OCI-LY3 (cell line): ENCODE measurements at regions not wholly inside any gene's neighbourhood (a gene's known extent, or its start where the extent isn't known, plus 50 kb on each side); places are given as distances from the start of the nearest gene placed in this dataset.

Source experiments
- H2AFZ ChIP-seq: fragments of 200-600, 300-600 bp; shearing (Covaris generic); 2 replicates; pipeline ENCODE4 v1.6.0; 2014; ENCODE audit warnings: antibody characterized with exemption, low read depth, low read length
- H3K27ac ChIP-seq: fragments of 200-600, 300-600 bp; sonication (generic); 2 replicates; pipeline ENCODE4 v1.5.1; 2014; ENCODE audit warnings: mild to moderate bottlenecking, low read length, moderate library complexity, mixed read lengths
- H3K27me3 ChIP-seq: fragments of 200-600, 300-600 bp; sonication (generic); 2 replicates; pipeline ENCODE4 v1.6.1; 2014; ENCODE audit warnings: low read depth, low read length, mixed read lengths
- H3K36me3 ChIP-seq: fragments of 200-600, 300-600 bp; sonication (generic); replicated peaks from 2 replicates; pipeline ENCODE3; 2014; ENCODE audit warnings: low read depth, low read length, mixed read lengths
- H3K4me1 ChIP-seq: fragments of 300-600, 200-600 bp; sonication (generic); 2 replicates; pipeline ENCODE4 v1.6.1; 2014; ENCODE audit warnings: low read length, mixed read lengths
- H3K4me2 ChIP-seq: fragments of 200-600, 300-600 bp; sonication (generic); 2 replicates; pipeline ENCODE4 v1.6.1; 2014; ENCODE audit warnings: low read length, mixed read lengths
- H3K4me3 ChIP-seq: fragments of 300-600, 200-600 bp; sonication (generic); 2 replicates; pipeline ENCODE4 v1.5.1; 2014; ENCODE audit warnings: antibody characterized with exemption, mild to moderate bottlenecking, low read length, moderate library complexity
- H3K79me2 ChIP-seq: fragments of 300-600, 200-600 bp; shearing (Covaris generic); 2 replicates; pipeline ENCODE4 v1.6.1; 2014; ENCODE audit warnings: mild to moderate bottlenecking, low read length, mixed read lengths
- H3K9ac ChIP-seq: fragments of 300-600, 200-600 bp; shearing (Covaris generic); 2 replicates; pipeline ENCODE4 v1.6.0; 2014; ENCODE audit warnings: mild to moderate bottlenecking, low read length, moderate library complexity
- H3K9me3 ChIP-seq: fragments of 200-600, 300-600 bp; shearing (Covaris generic); 2 replicates; pipeline ENCODE4 v1.6.1; 2014; ENCODE audit warnings: low read length, mixed read lengths; ENCODE audit not compliant: insufficient read depth
- H4K20me1 ChIP-seq: fragments of 200-600, 300-600 bp; sonication (generic); 2 replicates; pipeline ENCODE4 v1.6.1; 2016; ENCODE audit warnings: low read length, mixed read lengths; ENCODE audit not compliant: insufficient read depth
- EZH2phosphoT487 ChIP-seq: fragments of 200-600 bp; shearing (Covaris generic); IDR thresholded peaks from 2 replicates; pipeline ENCODE4 v1.6.1; 2018; ENCODE audit warnings: antibody characterized with exemption, mixed run types, low read depth
- TF ChIP-seq, protein P1 (sequence below): fragments of 200-600, 300-600 bp; sonication (generic); IDR thresholded peaks from 2 replicates; pipeline ENCODE4 v1.5.1; 2014; ENCODE audit warnings: antibody characterized with exemption, low read length, low read depth

DNA sequence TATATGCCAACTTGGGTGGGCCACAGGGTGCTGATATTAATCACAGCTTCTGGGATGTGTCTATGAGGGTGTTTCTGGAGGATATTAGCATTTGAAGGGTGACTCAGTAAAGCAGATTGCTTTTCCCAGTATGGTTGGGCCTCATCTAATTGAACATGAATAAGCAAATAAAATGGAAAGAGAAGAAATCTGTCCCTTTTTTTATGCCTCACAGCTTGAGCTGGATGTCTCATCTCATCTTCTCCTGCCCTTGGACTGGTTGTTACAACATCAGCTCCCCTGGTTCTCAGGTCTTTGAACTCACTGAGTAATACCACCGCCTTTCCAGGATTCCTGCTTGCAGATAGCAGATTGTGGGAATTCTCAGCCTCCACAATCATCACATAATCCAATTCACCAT is 1149.2 kb downstream of the PCDH18 start:
- no peaks in the 10 kb centered on the region for H3K79me2 ChIP-seq
- no peaks in the 10 kb centered on the region for H3K27me3 ChIP-seq
- H3K36me3 ChIP-seq = no peaks in the 10 kb centered on the region
- no peak overlapping the region for H3K27ac ChIP-seq
- no peaks in the 10 kb centered on the region for H3K4me1 ChIP-seq
- TF ChIP-seq, protein P1, sequence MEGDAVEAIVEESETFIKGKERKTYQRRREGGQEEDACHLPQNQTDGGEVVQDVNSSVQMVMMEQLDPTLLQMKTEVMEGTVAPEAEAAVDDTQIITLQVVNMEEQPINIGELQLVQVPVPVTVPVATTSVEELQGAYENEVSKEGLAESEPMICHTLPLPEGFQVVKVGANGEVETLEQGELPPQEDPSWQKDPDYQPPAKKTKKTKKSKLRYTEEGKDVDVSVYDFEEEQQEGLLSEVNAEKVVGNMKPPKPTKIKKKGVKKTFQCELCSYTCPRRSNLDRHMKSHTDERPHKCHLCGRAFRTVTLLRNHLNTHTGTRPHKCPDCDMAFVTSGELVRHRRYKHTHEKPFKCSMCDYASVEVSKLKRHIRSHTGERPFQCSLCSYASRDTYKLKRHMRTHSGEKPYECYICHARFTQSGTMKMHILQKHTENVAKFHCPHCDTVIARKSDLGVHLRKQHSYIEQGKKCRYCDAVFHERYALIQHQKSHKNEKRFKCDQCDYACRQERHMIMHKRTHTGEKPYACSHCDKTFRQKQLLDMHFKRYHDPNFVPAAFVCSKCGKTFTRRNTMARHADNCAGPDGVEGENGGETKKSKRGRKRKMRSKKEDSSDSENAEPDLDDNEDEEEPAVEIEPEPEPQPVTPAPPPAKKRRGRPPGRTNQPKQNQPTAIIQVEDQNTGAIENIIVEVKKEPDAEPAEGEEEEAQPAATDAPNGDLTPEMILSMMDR = no peak
- TF ChIP-seq EZH2phosphoT487 = no peak
- H2AFZ ChIP-seq = no peak overlapping the region
- no peaks in the 10 kb centered on the region for H4K20me1 ChIP-seq
- no peaks in the 10 kb centered on the region for H3K9me3 ChIP-seq
- H3K9ac ChIP-seq = no peak overlapping the region
- no peak overlapping the region for H3K4me3 ChIP-seq
- H3K4me2 ChIP-seq = no peak overlapping the region

DNA sequence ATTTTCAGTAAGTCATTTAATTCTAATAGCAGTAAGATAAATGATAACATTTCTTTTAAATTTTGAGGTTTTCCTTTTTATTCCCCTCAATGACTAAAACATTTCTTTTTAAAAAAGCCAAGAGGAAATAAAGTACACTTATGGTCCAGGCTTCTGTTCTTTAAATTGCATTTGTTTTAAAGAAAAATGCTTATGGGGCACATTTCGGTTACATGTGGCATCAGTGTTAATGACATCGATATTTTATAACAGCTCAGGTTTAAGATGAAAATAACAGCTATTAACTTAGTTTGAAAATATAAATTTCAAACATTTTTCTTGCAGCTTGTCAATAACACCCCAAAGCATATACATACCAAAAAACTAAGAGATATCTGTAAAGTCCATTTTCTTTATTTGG is 1161.1 kb downstream of the PCDH18 start:
- Histone ChIP-seq H3K4me1 (no peaks in the 10 kb centered on the region), H3K79me2 (no peaks in the 10 kb centered on the region), H3K4me3 (no peak overlapping the region), H3K36me3 (no peaks in the 10 kb centered on the region), H2AFZ (no peak overlapping the region), H3K27ac (no peak overlapping the region), H3K4me2 (no peak overlapping the region), H3K27me3 (no peaks in the 10 kb centered on the region), H3K9me3 (no peaks in the 10 kb centered on the region), H3K9ac (no peak overlapping the region), H4K20me1 (no peaks in the 10 kb centered on the region)
- TF ChIP-seq, protein P1 = no peak
- no peak for TF ChIP-seq EZH2phosphoT487

DNA sequence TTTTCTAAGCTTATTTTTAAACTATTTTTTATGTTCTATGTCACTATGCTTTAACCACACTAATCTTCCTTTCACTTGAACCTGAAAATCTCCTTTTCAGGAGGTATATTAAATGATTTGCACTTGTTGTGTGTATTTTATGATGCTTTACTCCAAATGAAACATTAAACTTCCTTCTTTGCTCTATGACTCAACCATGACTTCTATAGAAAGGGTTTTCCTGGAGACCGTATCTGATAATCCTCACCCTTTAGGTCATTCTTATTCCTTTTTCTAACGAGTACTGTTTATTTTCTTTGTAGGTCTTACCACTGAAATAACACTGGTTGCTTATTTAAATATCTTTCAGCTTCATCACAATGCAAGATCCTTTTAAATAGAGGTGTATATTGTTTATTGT is 1163.2 kb downstream of the PCDH18 start:
- no peaks in the 10 kb centered on the region for H3K27me3 ChIP-seq
- no peak overlapping the region for H3K4me3 ChIP-seq
- no peak overlapping the region for H3K27ac ChIP-seq
- H3K36me3 ChIP-seq = no peaks in the 10 kb centered on the region
- H3K4me2 ChIP-seq = no peak overlapping the region
- no peaks in the 10 kb centered on the region for H3K4me1 ChIP-seq
- H4K20me1 ChIP-seq = no peaks in the 10 kb centered on the region
- H3K9me3 ChIP-seq = no peaks in the 10 kb centered on the region
- H2AFZ ChIP-seq = no peak overlapping the region
- no peak for TF ChIP-seq EZH2phosphoT487
- TF ChIP-seq, protein P1 = no peak
- H3K79me2 ChIP-seq = no peaks in the 10 kb centered on the region
- no peak overlapping the region for H3K9ac ChIP-seq

DNA sequence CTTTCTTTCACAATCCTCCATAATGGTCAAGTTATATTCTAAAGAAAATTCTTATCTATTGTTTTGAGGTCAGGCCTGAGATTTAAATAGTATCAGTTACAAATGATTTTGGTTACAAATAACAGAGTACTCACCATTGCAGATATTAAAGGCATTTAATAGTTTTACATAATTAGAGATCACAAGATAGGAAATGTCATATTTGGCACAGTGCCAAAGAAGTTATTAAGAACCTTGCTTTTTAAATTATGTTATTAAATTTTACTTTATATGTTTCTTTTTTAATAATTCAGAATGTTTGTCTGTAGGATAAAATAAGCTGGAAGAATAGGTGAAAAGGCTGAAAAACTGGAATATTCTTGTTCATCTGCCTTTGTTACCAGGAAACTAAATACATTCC is 1174.7 kb downstream of the PCDH18 start:
- no peak for TF ChIP-seq EZH2phosphoT487
- TF ChIP-seq, protein P1 = no peak
- Histone ChIP-seq H3K9me3 (no peaks in the 10 kb centered on the region), H3K4me2 (no peak overlapping the region), H3K4me1 (no peaks in the 10 kb centered on the region), H3K27ac (no peak overlapping the region), H3K79me2 (no peaks in the 10 kb centered on the region), H3K9ac (no peak overlapping the region), H3K4me3 (no peak overlapping the region), H4K20me1 (no peaks in the 10 kb centered on the region), H3K36me3 (no peaks in the 10 kb centered on the region), H3K27me3 (no peaks in the 10 kb centered on the region), H2AFZ (0 out of 2 replicates have a peak overlapping the region, but pooled peaks have one; percentile 7)
